Activated CD8-positive, alpha-beta memory T cell treated with anti-CD3 and anti-CD28 coated beads for 36 hours (primary cell): ENCODE measurements at regions not wholly inside any gene's neighbourhood (a gene's known extent, or its start where the extent isn't known, plus 50 kb on each side); places are given as distances from the start of the nearest gene placed in this dataset.
"Not testable (repeated sequence)": the region's sequence is repeated elsewhere in the genome, so short reads cannot be mapped to it uniquely, and the experiment has no call there.

Experiments used
- CTCF ChIA-PET: fragments of 350-600 bp; sonication (Branson Sonifier 250); formaldehyde crosslinking; loops from one replicate; lab custom pipeline; 2021; ENCODE audit warnings: antibody characterized with exemption; lab: Charles Lee
- POLR2A ChIA-PET: fragments of 350-600 bp; sonication (Branson Sonifier 250); formaldehyde crosslinking; loops from one replicate; lab custom pipeline; 2021; ENCODE audit warnings: antibody characterized with exemption; lab: Charles Lee

DNA sequence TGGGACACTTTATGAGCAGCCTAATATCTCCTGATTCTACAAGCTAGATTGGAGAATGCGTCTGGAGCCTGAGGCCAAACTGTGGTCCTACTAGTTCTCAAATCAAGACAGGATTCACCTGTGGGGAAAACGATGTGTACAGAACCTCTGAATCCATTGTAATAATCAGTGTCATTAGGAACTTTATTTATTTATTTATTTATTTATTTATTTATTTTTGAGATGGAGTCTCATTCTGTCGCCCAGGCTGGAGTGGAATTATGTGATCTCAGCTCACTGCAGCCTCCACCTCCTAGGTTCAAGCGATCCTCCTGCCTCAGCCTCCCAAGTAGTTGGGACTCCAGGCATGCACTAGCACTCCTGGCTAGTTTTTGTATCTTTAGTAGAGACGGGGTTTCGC is 52.6 kb upstream of the KIF26B start:
- CTCF ChIA-PET, POLR2A ChIA-PET: not testable (repeated sequence)

DNA sequence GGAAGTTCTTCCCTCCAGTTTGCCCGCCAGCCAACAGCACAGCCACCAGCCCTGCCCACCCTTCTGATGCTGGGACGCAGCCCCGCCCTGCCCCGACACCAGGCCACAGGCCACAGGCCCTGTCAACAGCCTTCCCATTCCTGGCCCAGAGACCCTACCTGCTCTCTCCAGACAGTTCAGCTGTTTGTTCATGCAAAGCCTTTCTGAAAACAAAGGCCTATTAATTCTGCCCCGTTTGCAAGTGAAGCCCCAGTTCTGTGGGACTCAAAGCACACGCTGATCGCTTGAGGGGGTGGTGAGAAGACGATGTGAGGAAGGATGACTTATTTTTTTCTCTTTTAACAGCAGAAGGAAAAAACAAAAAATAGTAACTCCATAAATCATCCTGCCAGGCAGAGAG is 55.4 kb upstream of the KIF26B start:
- CTCF ChIA-PET, result no interaction called here
- POLR2A ChIA-PET, result no interaction called here

GRCh38 chr1:245098924-245099323 is 55.9 kb upstream of the KIF26B start:
- CTCF ChIA-PET, result no interaction called here
- POLR2A ChIA-PET, result no interaction called here

DNA sequence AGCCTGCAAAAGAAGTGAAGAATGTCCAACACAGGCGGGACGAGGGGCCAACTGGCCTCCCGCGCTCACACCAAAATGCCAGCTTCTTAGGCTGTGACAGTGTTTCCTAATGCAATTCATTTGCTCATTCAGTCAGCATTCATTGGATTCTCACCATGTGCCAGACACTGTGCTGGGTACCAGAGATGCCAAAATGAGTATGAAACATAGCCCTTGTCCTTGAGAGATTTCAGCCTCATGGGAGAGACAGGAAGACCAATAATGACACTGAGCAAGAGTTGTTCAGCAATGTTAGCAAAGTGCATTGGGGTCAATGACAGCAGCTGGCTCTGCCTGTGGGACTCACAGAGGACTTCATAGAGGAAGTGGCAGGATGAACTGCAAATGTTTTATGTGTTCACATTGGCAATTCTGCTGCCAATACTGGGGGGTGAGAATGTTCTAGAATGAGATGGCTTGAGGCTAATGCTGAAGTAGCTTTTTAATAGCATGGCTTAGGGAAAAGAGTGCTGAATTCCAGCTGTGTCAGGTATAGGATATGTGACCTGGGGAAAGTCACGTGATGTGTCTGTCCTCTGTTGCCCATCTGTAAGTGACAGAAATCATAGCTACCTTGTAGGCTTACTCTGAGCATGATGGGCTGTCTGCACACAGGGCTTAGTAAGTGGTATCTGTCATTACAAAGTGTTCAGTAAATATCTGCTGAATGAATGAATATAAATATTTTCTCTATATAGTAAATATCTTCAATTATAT is 58.3 kb upstream of the KIF26B start:
- POLR2A ChIA-PET, result no interaction called here
- CTCF ChIA-PET, result no interaction called here

DNA sequence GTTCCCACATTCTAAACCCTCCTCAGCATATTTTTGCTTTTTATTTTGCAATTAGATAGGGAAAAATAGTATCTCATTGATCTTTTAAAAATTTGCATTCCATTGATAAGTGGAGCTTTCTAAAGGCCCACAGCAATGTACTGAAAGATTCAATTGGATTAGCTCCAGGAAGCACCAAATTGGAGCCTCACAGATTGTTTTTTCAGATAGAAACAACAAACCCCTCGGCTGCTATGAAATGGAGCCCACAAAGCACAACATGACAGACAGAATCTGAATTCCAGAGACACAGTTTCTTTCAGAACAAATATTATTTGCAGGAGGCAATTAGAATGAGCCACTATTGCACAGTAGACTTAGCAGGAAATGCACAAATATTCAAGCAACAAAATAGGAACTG is 58.9 kb upstream of the KIF26B start:
- CTCF ChIA-PET, result no interaction called here
- POLR2A ChIA-PET, result no interaction called here

- ChIA-PET POLR2A (no interaction called here), CTCF (no interaction called here)
Observed at GRCh38 chr1:245094954-245095353, 59.8 kb upstream of the KIF26B start.

DNA sequence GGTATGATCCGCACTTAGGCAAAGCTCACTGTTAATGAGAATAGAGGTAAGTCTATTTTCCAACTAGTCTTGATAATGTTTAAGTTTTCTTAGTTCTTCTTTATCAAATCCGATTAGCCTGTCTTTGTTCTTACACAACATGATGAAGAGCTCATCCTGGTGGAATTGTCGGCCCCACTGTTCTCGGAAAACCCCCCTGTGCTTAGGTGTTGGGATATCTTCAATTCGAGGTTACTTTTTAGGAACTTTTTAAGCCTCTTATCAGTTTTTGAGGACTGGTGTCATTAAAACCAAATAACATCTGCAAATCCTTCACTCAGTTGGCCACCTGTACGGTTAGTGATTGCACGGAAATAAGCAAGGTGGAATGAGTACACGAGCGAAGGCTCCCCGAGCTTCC is 60.7 kb upstream of the KIF26B start:
- CTCF ChIA-PET, result no interaction called here
- POLR2A ChIA-PET, result no interaction called here

GRCh38 chr1:245092638-245092976 is 62.2 kb upstream of the KIF26B start:
- CTCF ChIA-PET, result no interaction called here
- POLR2A ChIA-PET, result no interaction called here

GRCh38 chr1:245091818-245092637 is 62.8 kb upstream of the KIF26B start:
- ChIA-PET POLR2A (no interaction called here), CTCF (no interaction called here)

DNA sequence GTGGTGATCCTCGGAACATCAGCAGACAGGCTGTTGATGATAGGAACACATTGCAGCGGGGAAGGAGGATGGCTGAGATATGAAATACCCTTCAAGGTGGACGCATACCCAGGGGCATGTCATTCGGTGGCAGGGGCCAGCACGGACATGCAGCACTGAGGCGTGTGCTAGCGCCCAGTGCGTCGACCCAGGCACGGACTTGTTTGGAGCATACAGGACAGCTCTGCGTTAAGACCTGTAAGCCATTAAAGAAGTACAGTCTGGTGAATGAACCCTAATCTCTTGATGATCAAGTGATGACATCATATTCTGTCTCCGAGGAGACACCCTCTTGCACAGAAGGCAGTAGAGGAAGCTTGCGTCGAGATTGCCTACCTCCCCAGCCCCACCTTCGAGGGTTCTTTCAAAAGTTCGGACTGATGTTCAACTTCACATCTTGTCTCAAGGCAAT is 63.6 kb upstream of the KIF26B start:
- CTCF ChIA-PET, result no interaction called here
- POLR2A ChIA-PET, result no interaction called here

DNA sequence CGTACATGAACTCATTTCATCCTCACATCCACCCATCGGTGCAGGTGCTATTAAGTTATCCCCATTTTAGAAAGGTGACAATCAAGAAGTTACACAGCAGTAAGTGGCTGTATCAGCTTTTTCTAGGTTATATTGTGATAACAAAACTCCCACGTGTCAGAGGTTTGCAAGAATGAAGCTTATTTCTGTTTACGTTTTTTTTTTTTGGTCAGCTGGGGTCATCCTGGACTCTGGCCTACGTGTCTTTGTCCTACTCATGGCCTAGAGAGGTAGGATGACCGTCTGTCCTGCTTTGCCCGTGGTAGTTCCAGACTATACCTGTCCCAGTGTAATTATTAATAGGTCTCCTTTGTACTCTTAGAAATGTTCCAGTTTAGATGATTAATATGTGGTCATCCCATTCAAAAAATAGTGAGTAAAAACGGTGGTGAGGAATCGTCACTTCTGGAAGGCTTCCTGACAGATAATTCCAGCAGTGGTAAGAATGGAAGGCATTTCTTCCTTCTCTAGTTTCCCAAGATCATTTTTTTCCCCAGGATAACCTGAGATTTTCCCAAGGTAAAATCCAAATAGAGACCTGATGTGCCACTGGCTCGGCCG is 64.2 kb upstream of the KIF26B start:
- ChIA-PET POLR2A (no interaction called here), CTCF (no interaction called here)

GRCh38 chr1:245087723-245088122 is 67.1 kb upstream of the KIF26B start:
- POLR2A ChIA-PET, result no interaction called here
- CTCF ChIA-PET, result no interaction called here

DNA sequence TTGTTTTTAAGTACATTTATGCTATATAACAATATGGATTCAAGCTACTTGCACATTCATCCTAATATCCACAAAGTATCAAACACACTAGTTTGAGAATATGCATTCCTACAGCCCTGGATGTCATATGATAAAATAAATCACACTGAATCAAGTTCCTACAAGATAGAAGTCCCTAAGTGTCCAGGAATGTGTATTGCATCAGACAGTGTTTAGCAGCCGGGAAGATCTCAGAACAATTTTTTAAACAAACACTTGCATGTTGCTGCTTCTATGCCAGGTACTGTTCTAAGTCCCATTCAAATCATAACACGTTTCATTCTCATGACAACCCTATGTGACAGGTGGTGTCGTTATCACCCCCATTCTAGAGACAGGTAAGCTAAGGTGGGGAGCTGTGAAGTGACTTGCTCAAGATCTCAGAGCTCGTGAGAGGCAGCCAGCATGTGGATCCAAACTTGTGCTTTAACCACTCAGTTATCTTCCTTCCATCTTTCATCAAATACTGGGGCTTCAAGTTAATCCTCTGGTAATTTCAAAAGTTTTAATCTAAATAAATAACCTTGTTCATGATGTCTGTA is 68.3 kb upstream of the KIF26B start:
- CTCF ChIA-PET, result no interaction called here
- POLR2A ChIA-PET, result no interaction called here

DNA sequence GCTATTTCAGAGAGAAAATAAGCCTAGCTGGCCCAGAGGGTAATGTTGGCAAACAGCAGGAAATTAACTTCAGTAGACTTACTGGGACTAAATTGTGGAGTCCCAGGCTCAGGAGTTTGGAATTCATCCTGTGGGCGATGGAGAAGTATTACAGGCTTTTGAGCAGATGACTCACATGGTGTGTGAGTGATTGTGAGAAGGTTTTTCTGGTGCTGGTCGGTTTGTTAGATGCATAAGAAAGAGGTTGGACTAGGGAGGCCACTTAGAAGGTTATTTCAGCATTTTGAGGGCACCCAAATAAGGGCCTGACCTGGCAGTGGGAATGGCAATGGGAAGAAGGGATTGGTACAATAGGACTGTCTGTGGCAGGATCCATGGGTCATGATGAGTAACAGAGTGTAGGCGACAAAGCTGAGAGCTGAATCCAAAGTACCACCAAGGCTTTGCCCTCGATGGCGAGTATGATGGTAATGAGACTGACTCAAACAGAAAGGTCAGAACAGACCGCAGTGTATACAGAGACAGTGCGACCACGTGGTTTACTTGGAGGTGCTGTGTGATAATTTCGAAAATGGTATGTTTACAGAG is 69.2 kb upstream of the KIF26B start:
- ChIA-PET POLR2A (no interaction called here), CTCF (no interaction called here)

DNA sequence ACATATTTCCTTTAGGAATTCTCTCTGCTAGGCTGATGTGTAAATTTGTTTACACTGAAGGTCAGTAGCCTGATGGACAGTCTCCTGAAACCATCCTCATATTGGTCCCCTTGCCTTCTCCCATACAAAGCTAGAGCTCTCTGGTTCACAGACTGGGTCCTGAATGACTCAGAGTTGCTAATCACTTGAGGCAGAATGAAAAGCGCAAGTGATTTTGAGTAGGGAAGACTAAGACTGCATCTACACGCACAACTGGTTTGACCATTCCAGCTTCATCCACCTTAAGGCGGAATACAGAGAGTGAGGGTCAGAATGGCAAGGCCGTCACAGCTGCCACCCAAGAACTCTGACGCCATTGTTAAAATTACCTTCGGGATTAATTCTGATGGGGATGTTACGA is 70.2 kb upstream of the KIF26B start:
- ChIA-PET POLR2A (no interaction called here), CTCF (no interaction called here)

GRCh38 chr1:245079021-245079609 is 75.7 kb upstream of the KIF26B start:
- CTCF ChIA-PET, result no interaction called here

DNA sequence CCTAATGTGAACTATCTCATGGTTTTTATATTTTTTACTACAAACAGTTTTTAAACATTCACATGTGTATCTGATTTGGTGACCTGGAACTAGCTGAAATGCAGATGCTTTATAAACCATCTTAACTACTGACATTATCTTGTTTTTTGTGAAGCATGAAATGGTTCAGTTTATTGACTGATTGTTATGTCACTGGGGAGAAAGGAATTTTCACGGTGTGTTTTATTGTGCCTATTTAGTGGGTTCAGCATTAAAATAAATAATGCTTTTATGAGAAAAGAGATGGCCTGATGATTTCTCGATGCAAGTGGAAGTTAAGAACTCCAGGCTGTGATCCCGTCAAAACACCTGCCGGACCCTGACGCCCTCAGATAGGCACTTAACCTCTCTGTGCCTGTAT is 79.9 kb upstream of the KIF26B start:
- ChIA-PET POLR2A (no interaction called here), CTCF (no interaction called here)

More at GRCh38 chr1:245079021-245079609, 75.7 kb upstream of the KIF26B start:
- POLR2A ChIA-PET, result no interaction called here

DNA sequence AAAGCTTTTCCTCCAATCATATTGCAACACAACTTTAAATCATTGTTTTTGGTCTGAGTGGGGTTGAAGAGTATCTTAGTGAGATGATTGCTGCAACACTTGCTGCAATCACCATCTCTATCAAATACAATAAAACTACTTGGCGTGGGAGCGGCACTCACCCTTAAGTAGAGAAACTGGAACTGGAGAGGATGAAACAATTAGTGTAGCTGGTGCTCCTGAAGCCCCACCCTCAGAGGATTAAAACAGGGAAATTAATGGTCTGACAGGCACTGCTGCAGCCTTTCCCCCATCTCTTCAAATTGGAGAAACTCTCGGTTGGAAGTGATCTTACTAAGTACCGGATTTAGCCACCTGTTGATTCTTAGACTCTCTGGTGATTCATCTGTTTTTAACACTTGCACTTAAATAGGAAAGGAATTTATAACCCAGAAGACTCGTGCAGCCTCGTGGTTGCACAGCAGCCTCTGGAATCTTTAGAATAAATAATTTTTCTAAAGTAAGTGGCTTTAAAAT is 80.5 kb upstream of the KIF26B start:
- ChIA-PET CTCF (no interaction called here), POLR2A (no interaction called here)

GRCh38 chr1:245070836-245071615 is 83.8 kb upstream of the KIF26B start:
- ChIA-PET POLR2A (no interaction called here), CTCF (no interaction called here)
